ENCODE measurements at regions not wholly inside any gene's neighbourhood (a gene's known extent, or its start where the extent isn't known, plus 50 kb on each side); places are given as distances from the start of the nearest gene placed in this dataset.

- TF ChIP-seq CTCF (IDR thresholded peaks at IDR 0.05) (no peak), POLR2A (IDR thresholded peaks at IDR 0.05) (no peak)
These were observed 270.3 kb upstream of the CFAP20DC start for GRCh38 chr3:59320080-59320479.
